Fibroblast of the aortic adventitia (primary cell): ENCODE measurements at regions not wholly inside any gene's neighbourhood (a gene's known extent, or its start where the extent isn't known, plus 50 kb on each side); places are given as distances from the start of the nearest gene placed in this dataset.

Experiments used
- DNase-seq: peaks from one replicate; pipeline ENCODE4 v3.0.0-alpha.2; 2010; ENCODE audit warnings: low read depth
- H3K4me3 ChIP-seq: 2 replicates; pipeline ENCODE4 v1.5.1; 2011; ENCODE audit warnings: low read depth, mild to moderate bottlenecking, control low read depth, low read length, moderate library complexity
- TF ChIP-seq, protein P1 (sequence below): IDR thresholded peaks from 2 replicates; pipeline ENCODE4 v1.5.1; 2011; ENCODE audit warnings: mild to moderate bottlenecking, low read length, control low read depth, inconsistent platforms; ENCODE audit not compliant: insufficient read depth

DNA sequence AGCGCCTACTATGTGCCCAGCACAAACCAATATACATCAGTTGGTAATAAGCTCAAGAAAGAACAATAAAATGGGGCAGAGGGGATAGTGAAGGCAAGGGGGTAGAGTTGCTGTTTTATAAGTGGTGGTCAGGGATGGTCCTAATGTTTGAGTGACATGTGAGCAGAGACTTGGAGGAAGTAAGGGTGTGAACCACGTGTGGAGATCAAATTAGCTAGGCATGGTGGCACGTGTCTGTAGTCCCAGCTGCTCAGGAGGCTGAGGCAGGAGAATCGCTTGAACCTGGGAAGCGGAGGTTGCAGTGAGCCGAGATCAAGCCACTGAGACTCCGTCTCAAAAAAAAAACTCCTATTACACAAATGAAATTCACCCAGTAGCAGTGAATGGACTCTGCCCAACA lies 56.5 kb downstream of the IRX6 start:
- TF ChIP-seq, protein P1, sequence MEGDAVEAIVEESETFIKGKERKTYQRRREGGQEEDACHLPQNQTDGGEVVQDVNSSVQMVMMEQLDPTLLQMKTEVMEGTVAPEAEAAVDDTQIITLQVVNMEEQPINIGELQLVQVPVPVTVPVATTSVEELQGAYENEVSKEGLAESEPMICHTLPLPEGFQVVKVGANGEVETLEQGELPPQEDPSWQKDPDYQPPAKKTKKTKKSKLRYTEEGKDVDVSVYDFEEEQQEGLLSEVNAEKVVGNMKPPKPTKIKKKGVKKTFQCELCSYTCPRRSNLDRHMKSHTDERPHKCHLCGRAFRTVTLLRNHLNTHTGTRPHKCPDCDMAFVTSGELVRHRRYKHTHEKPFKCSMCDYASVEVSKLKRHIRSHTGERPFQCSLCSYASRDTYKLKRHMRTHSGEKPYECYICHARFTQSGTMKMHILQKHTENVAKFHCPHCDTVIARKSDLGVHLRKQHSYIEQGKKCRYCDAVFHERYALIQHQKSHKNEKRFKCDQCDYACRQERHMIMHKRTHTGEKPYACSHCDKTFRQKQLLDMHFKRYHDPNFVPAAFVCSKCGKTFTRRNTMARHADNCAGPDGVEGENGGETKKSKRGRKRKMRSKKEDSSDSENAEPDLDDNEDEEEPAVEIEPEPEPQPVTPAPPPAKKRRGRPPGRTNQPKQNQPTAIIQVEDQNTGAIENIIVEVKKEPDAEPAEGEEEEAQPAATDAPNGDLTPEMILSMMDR, result no peak
- no peak overlapping the region for H3K4me3 ChIP-seq
- no peak for DNase-seq

DNA sequence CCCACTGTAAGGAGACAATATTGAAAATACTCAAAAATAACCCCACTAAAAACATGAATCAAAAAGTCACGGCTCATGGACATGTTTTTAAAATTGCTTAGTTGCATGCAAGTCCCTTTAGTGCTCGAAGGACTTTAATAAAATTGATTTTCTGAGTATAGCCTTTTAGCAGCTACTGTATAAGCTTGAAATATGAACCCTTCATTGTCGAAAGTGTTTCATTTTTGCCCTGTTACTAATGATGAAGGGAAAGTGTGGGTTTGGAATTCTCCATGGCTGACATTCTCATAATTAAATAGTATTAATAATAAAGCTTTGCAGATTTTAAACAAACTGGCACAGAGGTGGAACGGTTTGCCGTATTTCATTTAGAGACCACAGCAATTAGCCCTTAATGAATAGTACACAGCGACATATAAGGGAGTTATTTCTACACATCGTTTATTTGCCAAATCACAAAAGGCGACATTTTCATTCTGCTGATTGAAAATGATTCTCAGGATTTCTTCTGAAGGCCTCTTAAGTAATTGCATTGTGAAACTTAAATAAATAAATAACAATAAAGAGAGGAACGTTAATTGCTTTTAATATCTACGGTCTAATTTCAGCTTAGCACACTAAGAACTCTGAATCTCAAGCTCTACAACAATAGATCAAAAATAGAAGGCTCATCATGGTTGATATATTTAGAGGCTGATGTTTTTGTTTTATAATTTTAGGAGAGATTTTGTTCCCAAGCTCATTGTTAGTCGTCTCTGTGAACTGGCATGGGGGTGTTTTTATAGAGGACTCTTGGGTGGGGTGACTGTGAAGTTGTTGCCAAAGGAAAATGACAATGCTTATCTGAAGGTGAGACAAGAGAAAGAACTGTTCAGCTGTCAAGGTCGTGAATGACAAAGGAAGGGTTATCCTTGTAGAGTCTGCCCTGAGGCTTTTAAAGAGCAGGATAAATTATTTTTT lies 60.6 kb downstream of the IRX6 start:
- DNase-seq, result no peak
- TF ChIP-seq, protein P1, result no peak
- H3K4me3 ChIP-seq, result no peak overlapping the region

DNA sequence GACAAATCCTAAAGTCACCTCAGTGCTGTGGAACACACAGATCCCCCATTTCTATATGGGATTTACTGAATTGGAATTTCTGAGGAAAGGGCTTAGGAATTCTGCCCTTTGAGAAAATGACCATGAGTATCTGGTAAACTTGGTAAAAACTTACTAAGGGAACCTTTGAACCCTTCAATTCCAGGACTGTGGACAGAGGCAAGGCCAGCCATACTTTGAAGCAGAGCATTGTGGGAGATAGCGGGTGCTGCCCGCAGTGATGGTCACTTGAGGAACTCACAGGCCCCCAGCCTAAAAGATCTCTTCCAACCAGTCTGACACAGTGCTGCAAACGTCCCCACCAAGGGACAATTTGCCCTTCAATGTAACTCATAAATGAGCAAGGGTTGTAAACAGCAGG lies 61.4 kb downstream of the IRX6 start:
- TF ChIP-seq, protein P1, result no peak
- no peak for DNase-seq

DNA sequence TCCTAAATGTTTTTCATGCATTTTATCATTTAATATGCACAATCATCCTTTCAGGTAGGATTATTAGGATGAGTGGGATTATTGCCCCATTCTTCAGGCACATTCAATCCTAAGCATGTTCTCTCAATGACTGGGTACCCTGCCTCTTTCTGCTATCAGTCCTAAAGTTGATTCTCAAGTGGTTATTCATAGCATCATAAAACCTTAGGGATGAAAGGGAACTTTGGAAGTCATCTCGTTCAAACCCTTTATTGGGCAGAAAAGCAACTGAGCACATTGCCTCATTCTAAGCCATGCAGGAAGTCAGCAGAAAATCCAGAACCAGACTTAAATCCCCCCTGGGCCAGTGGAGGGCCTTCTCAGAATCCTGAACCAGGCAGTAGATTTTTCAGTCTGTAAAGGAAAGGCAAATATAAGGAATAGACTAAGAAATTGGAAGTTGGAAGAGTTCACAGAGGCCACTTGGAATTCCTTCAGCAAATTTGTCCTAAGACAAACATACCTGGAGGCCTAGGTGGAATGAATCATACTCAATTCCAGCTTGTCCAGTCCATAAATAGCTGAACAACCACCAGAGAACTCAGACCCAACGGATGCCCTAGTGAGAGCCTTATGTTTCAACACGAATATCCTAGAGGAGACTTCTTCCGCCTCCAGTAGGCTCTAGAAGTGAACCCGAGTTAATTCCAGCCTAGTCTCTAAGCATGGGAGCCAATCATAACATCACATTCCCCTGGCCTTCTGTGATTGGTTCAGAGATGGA lies 62.7 kb downstream of the IRX6 start:
- no peak for DNase-seq
- no peak overlapping the region for H3K4me3 ChIP-seq
- TF ChIP-seq, protein P1, result no peak

More for the DNA sequence above, 61.4 kb downstream of the IRX6 start:
- no peak overlapping the region for H3K4me3 ChIP-seq

DNA sequence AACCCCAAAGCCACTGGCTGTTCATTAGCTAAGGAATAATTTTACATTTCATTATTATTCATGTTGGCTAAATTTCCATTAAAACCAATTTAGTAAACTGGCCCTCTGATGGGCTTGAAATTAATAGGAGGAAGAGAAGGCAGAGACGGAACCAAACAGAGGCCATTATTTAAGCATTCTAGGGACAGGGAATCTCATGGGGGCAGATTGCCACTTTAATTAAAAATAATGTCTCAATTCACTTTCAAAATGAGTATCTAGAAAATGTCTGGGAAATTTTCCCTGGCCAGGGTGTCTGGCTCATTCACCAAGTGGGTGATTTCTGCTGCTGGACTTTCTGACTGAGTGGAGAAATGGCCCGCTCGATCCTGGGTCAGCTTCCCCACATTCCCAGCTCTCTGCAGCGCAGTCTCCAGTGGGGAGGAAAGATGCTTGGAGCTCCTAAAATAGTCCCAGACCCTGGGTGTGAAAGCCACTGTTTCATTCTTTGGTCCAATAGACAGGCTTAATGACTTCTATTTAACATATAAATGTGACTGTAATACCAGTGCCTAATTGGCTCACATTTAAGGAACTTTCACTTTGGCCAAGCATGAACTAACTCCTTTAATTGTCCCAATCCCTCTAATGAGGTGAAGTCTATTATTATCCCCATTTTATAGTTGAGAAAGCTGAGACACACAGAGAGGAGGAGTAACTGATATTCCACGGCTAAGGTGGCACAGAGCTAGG lies 64.3 kb downstream of the IRX6 start:
- DNase-seq, result no peak
- no peak overlapping the region for H3K4me3 ChIP-seq
- TF ChIP-seq, protein P1, result no peak

DNA sequence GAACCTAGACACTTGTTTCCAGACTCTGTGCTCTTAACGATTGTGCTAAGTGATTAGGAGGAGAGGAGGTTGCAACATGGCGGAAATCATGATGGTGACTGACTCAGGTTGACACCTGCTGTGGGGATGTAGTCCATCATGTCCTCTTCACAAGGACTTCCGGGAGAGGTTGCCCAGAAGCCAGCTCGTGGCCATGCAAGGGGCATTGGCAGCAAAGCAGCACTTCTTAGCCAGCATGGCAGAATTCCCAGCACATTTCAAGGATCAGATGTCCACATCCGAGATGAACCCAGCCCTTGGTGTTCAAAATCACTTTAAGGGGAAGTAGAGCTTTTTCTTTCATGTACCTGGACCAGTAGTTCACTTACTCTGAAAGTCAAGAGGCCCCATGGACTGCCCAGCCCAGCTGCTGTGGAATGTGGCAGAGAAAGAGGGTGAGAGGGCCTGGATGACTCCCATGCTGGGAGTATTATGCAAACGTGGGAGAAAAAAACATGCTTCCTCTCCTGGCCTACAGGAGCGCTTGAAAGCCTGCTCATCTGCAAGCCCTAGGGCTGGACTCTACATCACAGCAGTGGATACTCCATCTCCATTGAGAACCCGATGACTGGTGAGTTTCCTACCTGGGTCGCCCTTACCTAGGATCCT lies 65.5 kb downstream of the IRX6 start:
- TF ChIP-seq, protein P1, result no peak
- H3K4me3 ChIP-seq, result no peak overlapping the region
- no peak for DNase-seq
